ENCODE measurements at regions not wholly inside any gene's neighbourhood (a gene's known extent, or its start where the extent isn't known, plus 50 kb on each side); places are given as distances from the start of the nearest gene placed in this dataset.

DNA sequence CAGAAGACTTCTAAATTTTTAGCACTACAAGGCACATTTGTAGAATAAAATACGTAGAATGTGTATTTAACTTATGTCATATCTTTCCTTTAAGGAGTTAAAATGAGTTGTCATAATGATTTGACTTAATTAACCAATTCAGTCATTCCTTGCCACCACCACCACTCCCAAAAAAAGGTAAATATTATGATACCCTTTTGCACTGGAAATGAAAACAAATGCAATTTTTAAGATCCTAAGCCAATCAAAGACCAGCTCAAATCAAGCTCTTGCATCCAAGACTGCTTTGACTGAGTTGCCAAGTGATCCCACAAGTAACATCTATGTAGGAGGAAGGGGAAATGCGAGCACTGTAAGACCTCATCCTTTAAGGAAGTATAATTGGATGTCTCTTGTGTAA is 426.6 kb upstream of the ATP11B start:
- H3K9me3 ChIP-seq (ENCODE audit: control insufficient read depth in 4 of 4, low read length in 3 of 4): no peaks in the 10 kb centered on the region
- no peak overlapping the region for H3K4me3 ChIP-seq (ENCODE audit: low read depth in 1 of 3, low read length in 3 of 3)
- H3K27ac ChIP-seq (ENCODE audit: low read depth in 1 of 2, low read length in 2 of 2): no peak overlapping the region
- TF ChIP-seq, protein P1, sequence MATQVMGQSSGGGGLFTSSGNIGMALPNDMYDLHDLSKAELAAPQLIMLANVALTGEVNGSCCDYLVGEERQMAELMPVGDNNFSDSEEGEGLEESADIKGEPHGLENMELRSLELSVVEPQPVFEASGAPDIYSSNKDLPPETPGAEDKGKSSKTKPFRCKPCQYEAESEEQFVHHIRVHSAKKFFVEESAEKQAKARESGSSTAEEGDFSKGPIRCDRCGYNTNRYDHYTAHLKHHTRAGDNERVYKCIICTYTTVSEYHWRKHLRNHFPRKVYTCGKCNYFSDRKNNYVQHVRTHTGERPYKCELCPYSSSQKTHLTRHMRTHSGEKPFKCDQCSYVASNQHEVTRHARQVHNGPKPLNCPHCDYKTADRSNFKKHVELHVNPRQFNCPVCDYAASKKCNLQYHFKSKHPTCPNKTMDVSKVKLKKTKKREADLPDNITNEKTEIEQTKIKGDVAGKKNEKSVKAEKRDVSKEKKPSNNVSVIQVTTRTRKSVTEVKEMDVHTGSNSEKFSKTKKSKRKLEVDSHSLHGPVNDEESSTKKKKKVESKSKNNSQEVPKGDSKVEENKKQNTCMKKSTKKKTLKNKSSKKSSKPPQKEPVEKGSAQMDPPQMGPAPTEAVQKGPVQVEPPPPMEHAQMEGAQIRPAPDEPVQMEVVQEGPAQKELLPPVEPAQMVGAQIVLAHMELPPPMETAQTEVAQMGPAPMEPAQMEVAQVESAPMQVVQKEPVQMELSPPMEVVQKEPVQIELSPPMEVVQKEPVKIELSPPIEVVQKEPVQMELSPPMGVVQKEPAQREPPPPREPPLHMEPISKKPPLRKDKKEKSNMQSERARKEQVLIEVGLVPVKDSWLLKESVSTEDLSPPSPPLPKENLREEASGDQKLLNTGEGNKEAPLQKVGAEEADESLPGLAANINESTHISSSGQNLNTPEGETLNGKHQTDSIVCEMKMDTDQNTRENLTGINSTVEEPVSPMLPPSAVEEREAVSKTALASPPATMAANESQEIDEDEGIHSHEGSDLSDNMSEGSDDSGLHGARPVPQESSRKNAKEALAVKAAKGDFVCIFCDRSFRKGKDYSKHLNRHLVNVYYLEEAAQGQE (IDR thresholded peaks at IDR 0.05): no peak
- TF ChIP-seq NR2F2 (IDR thresholded peaks at IDR 0.05) (no peak), YY1 (IDR thresholded peaks at IDR 0.05) (no peak), TAF1 (conservative IDR thresholded peaks at IDR 0.05) (no peak), HNF4G (IDR thresholded peaks at IDR 0.05) (no peak), GABPA (IDR thresholded peaks at IDR 0.05 in 1 of 2, conservative IDR thresholded peaks at IDR 0.05 in 1 of 2) (no peak), SP1 (IDR thresholded peaks at IDR 0.05) (no peak), EGR1 (IDR thresholded peaks at IDR 0.05; ENCODE audit: low read depth in 2 of 2) (no peak), RAD21 (IDR thresholded peaks at IDR 0.05) (no peak), JUND (IDR thresholded peaks at IDR 0.05) (no peak)
- TF ChIP-seq, protein P2, sequence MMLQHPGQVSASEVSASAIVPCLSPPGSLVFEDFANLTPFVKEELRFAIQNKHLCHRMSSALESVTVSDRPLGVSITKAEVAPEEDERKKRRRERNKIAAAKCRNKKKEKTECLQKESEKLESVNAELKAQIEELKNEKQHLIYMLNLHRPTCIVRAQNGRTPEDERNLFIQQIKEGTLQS (IDR thresholded peaks at IDR 0.05): no peak
- TF ChIP-seq, protein P3, sequence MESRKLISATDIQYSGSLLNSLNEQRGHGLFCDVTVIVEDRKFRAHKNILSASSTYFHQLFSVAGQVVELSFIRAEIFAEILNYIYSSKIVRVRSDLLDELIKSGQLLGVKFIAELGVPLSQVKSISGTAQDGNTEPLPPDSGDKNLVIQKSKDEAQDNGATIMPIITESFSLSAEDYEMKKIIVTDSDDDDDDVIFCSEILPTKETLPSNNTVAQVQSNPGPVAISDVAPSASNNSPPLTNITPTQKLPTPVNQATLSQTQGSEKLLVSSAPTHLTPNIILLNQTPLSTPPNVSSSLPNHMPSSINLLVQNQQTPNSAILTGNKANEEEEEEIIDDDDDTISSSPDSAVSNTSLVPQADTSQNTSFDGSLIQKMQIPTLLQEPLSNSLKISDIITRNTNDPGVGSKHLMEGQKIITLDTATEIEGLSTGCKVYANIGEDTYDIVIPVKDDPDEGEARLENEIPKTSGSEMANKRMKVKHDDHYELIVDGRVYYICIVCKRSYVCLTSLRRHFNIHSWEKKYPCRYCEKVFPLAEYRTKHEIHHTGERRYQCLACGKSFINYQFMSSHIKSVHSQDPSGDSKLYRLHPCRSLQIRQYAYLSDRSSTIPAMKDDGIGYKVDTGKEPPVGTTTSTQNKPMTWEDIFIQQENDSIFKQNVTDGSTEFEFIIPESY (IDR thresholded peaks at IDR 0.05): no peak
- TF ChIP-seq, protein P4, sequence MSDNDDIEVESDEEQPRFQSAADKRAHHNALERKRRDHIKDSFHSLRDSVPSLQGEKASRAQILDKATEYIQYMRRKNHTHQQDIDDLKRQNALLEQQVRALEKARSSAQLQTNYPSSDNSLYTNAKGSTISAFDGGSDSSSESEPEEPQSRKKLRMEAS (IDR thresholded peaks at IDR 0.05): no peak
- DNase-seq (ENCODE audit: low spot score): no peak
- no peak overlapping the region for H3K9ac ChIP-seq (ENCODE audit: low read depth in 1 of 2, low read length in 2 of 2)
- no peaks in the 10 kb centered on the region for H3K36me3 ChIP-seq (ENCODE audit: control insufficient read depth in 4 of 4, insufficient read depth in 3 of 4, low read depth in 1 of 4, low read length in 3 of 4)
- no peaks in the 10 kb centered on the region for H3K27me3 ChIP-seq (ENCODE audit: control insufficient read depth in 4 of 4, insufficient read depth in 4 of 4, low read length in 3 of 4)
- WGBS: 75% methylated on average over 2 of the region's 2 CpGs
- no peaks in the 10 kb centered on the region for H3K4me1 ChIP-seq (ENCODE audit: control insufficient read depth in 4 of 4, insufficient read depth in 4 of 4, low read length in 3 of 4)

DNA sequence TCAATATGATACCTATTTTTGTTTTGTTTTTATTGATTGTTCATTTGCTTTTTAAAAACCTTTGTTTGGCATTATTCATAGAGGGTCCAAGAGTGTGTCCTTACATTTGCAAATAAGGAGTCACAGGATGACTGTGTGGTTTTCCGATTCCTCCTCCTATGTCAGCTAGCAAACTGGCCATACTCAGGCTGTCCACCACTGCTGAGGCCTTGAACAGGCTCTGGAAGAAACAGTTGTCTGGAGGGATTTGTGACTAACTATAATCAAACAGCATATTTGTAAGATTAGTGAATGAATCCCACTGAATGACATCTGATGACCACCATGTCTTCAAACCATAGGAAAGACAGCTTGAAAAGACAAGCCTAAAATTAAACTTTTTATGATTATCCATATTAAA is 423.4 kb upstream of the ATP11B start:
- H3K4me1 ChIP-seq (ENCODE audit: control insufficient read depth in 4 of 4, insufficient read depth in 4 of 4, low read length in 3 of 4): no peaks in the 10 kb centered on the region
- 95% methylated on average over 1 of the region's 1 CpG for WGBS
- no peak for TF ChIP-seq YY1 (IDR thresholded peaks at IDR 0.05)
- no peak for TF ChIP-seq HNF4A (conservative IDR thresholded peaks at IDR 0.05)
- TF ChIP-seq FOXA2 (IDR thresholded peaks at IDR 0.05): no peak
- TF ChIP-seq FOXA1 (IDR thresholded peaks at IDR 0.05): no peak
- TF ChIP-seq, protein P3 (IDR thresholded peaks at IDR 0.05): no peak
- no peak for TF ChIP-seq GABPA (IDR thresholded peaks at IDR 0.05 in 1 of 2, conservative IDR thresholded peaks at IDR 0.05 in 1 of 2)
- no peak for TF ChIP-seq HNF4G (IDR thresholded peaks at IDR 0.05)
- no peak for TF ChIP-seq RAD21 (IDR thresholded peaks at IDR 0.05)
- no peak for TF ChIP-seq EGR1 (IDR thresholded peaks at IDR 0.05; ENCODE audit: low read depth in 2 of 2)
- TF ChIP-seq, protein P1 (IDR thresholded peaks at IDR 0.05): no peak
- TF ChIP-seq, protein P5, sequence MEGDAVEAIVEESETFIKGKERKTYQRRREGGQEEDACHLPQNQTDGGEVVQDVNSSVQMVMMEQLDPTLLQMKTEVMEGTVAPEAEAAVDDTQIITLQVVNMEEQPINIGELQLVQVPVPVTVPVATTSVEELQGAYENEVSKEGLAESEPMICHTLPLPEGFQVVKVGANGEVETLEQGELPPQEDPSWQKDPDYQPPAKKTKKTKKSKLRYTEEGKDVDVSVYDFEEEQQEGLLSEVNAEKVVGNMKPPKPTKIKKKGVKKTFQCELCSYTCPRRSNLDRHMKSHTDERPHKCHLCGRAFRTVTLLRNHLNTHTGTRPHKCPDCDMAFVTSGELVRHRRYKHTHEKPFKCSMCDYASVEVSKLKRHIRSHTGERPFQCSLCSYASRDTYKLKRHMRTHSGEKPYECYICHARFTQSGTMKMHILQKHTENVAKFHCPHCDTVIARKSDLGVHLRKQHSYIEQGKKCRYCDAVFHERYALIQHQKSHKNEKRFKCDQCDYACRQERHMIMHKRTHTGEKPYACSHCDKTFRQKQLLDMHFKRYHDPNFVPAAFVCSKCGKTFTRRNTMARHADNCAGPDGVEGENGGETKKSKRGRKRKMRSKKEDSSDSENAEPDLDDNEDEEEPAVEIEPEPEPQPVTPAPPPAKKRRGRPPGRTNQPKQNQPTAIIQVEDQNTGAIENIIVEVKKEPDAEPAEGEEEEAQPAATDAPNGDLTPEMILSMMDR (IDR thresholded peaks at IDR 0.05; ENCODE audit: low read depth, low read length, missing input control): no peak
- TF ChIP-seq, protein P4 (IDR thresholded peaks at IDR 0.05): no peak
- DNase-seq (ENCODE audit: low spot score): no peak
- H3K4me3 ChIP-seq (ENCODE audit: low read depth in 1 of 3, low read length in 3 of 3): no peak overlapping the region
- H3K27me3 ChIP-seq (ENCODE audit: control insufficient read depth in 4 of 4, insufficient read depth in 4 of 4, low read length in 3 of 4): no peaks in the 10 kb centered on the region
- H3K9me3 ChIP-seq (ENCODE audit: control insufficient read depth in 4 of 4, low read length in 3 of 4): no peaks in the 10 kb centered on the region
- H3K36me3 ChIP-seq (ENCODE audit: control insufficient read depth in 4 of 4, insufficient read depth in 3 of 4, low read depth in 1 of 4, low read length in 3 of 4): no peaks in the 10 kb centered on the region
- no peak overlapping the region for H3K27ac ChIP-seq (ENCODE audit: low read depth in 1 of 2, low read length in 2 of 2)
- no peak overlapping the region for H3K9ac ChIP-seq (ENCODE audit: low read depth in 1 of 2, low read length in 2 of 2)
